ENCODE measurements at regions not wholly inside any gene's neighbourhood (a gene's known extent, or its start where the extent isn't known, plus 50 kb on each side); places are given as distances from the start of the nearest gene placed in this dataset.

DNA sequence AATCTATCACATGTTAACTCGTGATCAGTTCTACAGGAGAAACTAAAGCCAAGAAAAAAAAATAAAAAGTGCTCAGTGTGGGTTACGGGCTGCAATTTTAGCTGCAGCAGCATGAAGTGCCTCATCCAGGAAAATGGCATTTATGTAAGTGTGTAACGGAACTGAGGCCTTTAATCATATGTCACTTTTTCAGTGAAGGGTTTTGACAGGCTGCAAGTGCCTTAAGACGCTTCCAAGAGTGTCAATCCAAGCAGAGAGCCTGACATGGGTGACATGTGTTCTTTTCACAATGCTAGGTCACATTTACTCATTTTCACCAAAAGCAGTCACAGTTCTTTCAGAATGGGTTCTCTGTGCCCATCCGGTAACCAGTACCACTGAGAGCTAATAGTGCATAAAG is 604.6 kb downstream of the RAB28 start:
- H3K4me3 ChIP-seq (ENCODE audit: control insufficient read depth in 2 of 3, extremely low read depth in 1 of 3, insufficient read depth in 2 of 3, low read depth in 1 of 3, low read length in 3 of 3), result no peak overlapping the region
- no peak for TF ChIP-seq CTCF (optimal IDR thresholded peaks at IDR 0.05 in 1 of 3, IDR thresholded peaks at IDR 0.05 in 1 of 3, conservative IDR thresholded peaks at IDR 0.05 in 1 of 3; ENCODE audit: extremely low read depth in 1 of 3, insufficient read depth in 2 of 3, low read length in 3 of 3)
- TF ChIP-seq EZH2 (IDR thresholded peaks at IDR 0.05; ENCODE audit: low read length), result no peak
- DNase-seq (ENCODE audit: low read depth, low spot score) (no peak), FAIRE-seq (no peak)
- no peaks in the 10 kb centered on the region for H3K36me3 ChIP-seq (ENCODE audit: control insufficient read depth in 2 of 2, extremely low read depth in 1 of 2, insufficient read depth in 2 of 2, low read length in 2 of 2)
- H2AFZ ChIP-seq (ENCODE audit: control insufficient read depth, low read length), result no peak overlapping the region
- H3K9me3 ChIP-seq (ENCODE audit: control insufficient read depth, low read depth, low read length), result no peaks in the 10 kb centered on the region
- no peak overlapping the region for H3K4me2 ChIP-seq (ENCODE audit: control insufficient read depth, extremely low read depth, insufficient read depth, low read depth, low read length)
- H3K4me1 ChIP-seq (ENCODE audit: control insufficient read depth, extremely low read depth, insufficient read depth, low read length), result no peaks in the 10 kb centered on the region
- H4K20me1 ChIP-seq (ENCODE audit: control insufficient read depth, extremely low read depth, insufficient read depth, low read length), result no peaks in the 10 kb centered on the region
- no peak overlapping the region for H3K27ac ChIP-seq (ENCODE audit: control insufficient read depth, insufficient read depth, low read length)
- H3K9me1 ChIP-seq (ENCODE audit: control insufficient read depth, extremely low read depth, insufficient read depth, low read length), result no peaks in the 10 kb centered on the region
- no peak overlapping the region for H3K9ac ChIP-seq (ENCODE audit: control insufficient read depth, extremely low read depth, insufficient read depth, low read length)
- no peaks in the 10 kb centered on the region for H3K79me2 ChIP-seq (ENCODE audit: control insufficient read depth, insufficient read depth, low read length)
- H3K27me3 ChIP-seq (ENCODE audit: control insufficient read depth, extremely low read depth, insufficient read depth, low read length), result no peaks in the 10 kb centered on the region
- dilution Hi-C loops (cut with MboI; ENCODE audit: extremely low pct_ligation_motif_present, low sequenced_read_pairs), result no loop called here

- Histone ChIP-seq H2AFZ (ENCODE audit: control insufficient read depth, low read length) (no peak overlapping the region), H3K4me1 (ENCODE audit: control insufficient read depth, extremely low read depth, insufficient read depth, low read length) (no peaks in the 10 kb centered on the region), H3K9me3 (ENCODE audit: control insufficient read depth, low read depth, low read length) (no peaks in the 10 kb centered on the region), H3K79me2 (ENCODE audit: control insufficient read depth, insufficient read depth, low read length) (no peaks in the 10 kb centered on the region), H3K36me3 (ENCODE audit: control insufficient read depth in 2 of 2, extremely low read depth in 1 of 2, insufficient read depth in 2 of 2, low read length in 2 of 2) (no peaks in the 10 kb centered on the region), H3K9me1 (ENCODE audit: control insufficient read depth, extremely low read depth, insufficient read depth, low read length) (no peaks in the 10 kb centered on the region), H3K4me2 (ENCODE audit: control insufficient read depth, extremely low read depth, insufficient read depth, low read depth, low read length) (no peak overlapping the region), H3K4me3 (ENCODE audit: control insufficient read depth in 2 of 3, extremely low read depth in 1 of 3, insufficient read depth in 2 of 3, low read depth in 1 of 3, low read length in 3 of 3) (no peak overlapping the region), H3K27ac (ENCODE audit: control insufficient read depth, insufficient read depth, low read length) (no peak overlapping the region), H3K27me3 (ENCODE audit: control insufficient read depth, extremely low read depth, insufficient read depth, low read length) (no peaks in the 10 kb centered on the region), H4K20me1 (ENCODE audit: control insufficient read depth, extremely low read depth, insufficient read depth, low read length) (no peaks in the 10 kb centered on the region), H3K9ac (ENCODE audit: control insufficient read depth, extremely low read depth, insufficient read depth, low read length) (no peak overlapping the region)
- FAIRE-seq (no peak), DNase-seq (ENCODE audit: low read depth, low spot score) (no peak)
- TF ChIP-seq EZH2 (IDR thresholded peaks at IDR 0.05; ENCODE audit: low read length) (no peak), CTCF (optimal IDR thresholded peaks at IDR 0.05 in 1 of 3, IDR thresholded peaks at IDR 0.05 in 1 of 3, conservative IDR thresholded peaks at IDR 0.05 in 1 of 3; ENCODE audit: extremely low read depth in 1 of 3, insufficient read depth in 2 of 3, low read length in 3 of 3) (no peak)
- dilution Hi-C loops (cut with MboI; ENCODE audit: extremely low pct_ligation_motif_present, low sequenced_read_pairs), result no loop called here
Measured at GRCh38 chr4:12875640-12876243, 608.4 kb downstream of the RAB28 start.

All from keratinocyte (primary cell).